ENCODE measurements at regions not wholly inside any gene's neighbourhood (a gene's known extent, or its start where the extent isn't known, plus 50 kb on each side); places are given as distances from the start of the nearest gene placed in this dataset.

DNA sequence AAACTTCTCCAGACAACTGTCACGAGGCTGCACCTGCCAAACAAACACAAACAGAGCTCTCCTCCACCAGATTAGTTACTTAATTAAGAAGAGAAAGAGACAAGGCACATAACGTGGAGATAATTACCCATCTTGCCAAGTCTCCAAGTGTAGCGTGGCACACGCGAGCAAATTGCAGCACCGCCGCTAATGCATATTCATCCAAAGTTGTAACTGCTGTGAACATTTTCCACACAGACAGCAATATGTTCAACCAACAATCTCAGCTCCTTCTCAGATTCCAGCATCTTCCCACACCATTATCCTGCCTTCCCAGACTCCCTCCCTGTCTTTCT lies 309.6 kb upstream of the TLE3 start:
- Histone ChIP-seq H3K36me3 (ENCODE audit: control insufficient read depth in 2 of 4, insufficient read depth in 4 of 4, low read length in 3 of 4) (no peaks in the 10 kb centered on the region), H3K79me2 (ENCODE audit: control insufficient read depth in 1 of 2, insufficient read depth in 2 of 2, low read length in 2 of 2) (no peaks in the 10 kb centered on the region), H4K91ac (replicated peaks; ENCODE audit: insufficient read length, low read length) (no peak overlapping the region), H3K18ac (ENCODE audit: extremely low read depth, low read length) (no peak overlapping the region), H3K9ac (replicated peaks in 1 of 4; ENCODE audit: extremely low read depth in 1 of 4, low read depth in 3 of 4, low read length in 3 of 4) (no peak overlapping the region), H3K23me2 (ENCODE audit: low read depth, low read length) (no peaks in the 10 kb centered on the region), H3K4ac (replicated peaks; ENCODE audit: insufficient read length, low read depth, low read length) (no peak overlapping the region), H3K23ac (ENCODE audit: insufficient read length) (no peak overlapping the region), H2AK5ac (ENCODE audit: low read depth, low read length) (no peak overlapping the region), H2AFZ (ENCODE audit: low read length) (no peak overlapping the region), H3K4me2 (ENCODE audit: insufficient read depth in 1 of 2, low read depth in 2 of 2, low read length in 2 of 2) (no peak overlapping the region), H3K9me3 (ENCODE audit: insufficient read depth in 2 of 2, low read depth in 1 of 2, low read length in 1 of 2) (peaks cover 6 to 18% of the 10 kb centered on the region in 2 experiments; a peak in 3 of 4 replicates), H3K4me3 (ENCODE audit: extremely low read depth in 1 of 4, insufficient read depth in 2 of 4, low read depth in 3 of 4, low read length in 4 of 4) (no peak overlapping the region), H2BK12ac (ENCODE audit: low read depth, low read length) (no peak overlapping the region; the same call in 1 of the 2 replicates), H2BK20ac (ENCODE audit: low read length) (0 out of 2 replicates have a peak overlapping the region, but pooled peaks have one; percentile 75), H2BK5ac (ENCODE audit: low read depth, low read length) (no peak overlapping the region), H3K4me1 (replicated peaks in 1 of 4; ENCODE audit: control insufficient read depth in 3 of 4, insufficient read depth in 4 of 4, low read length in 3 of 4) (peaks cover 0 to 9% (median 5%) of the 10 kb centered on the region in 4 experiments; a peak in 5 of 7 replicates), H3K79me1 (ENCODE audit: low read depth, low read length) (no peaks in the 10 kb centered on the region), H3K14ac (ENCODE audit: insufficient read length) (no peak overlapping the region), H2BK15ac (ENCODE audit: low read length) (no peak overlapping the region), H3K27ac (ENCODE audit: low read depth, low read length) (no peak overlapping the region; the same call in 1 of the 2 replicates), H3K56ac (replicated peaks; ENCODE audit: insufficient read length, low read depth, low read length) (no peak overlapping the region), H4K20me1 (replicated peaks in 1 of 2; ENCODE audit: control insufficient read depth in 1 of 2, insufficient read depth in 2 of 2, low read length in 2 of 2) (no peaks in the 10 kb centered on the region), H3K27me3 (replicated peaks in 1 of 4; ENCODE audit: control insufficient read depth in 3 of 4, extremely low read depth in 1 of 4, insufficient read depth in 3 of 4, low read length in 3 of 4) (no peaks in the 10 kb centered on the region), H4K5ac (ENCODE audit: insufficient read length, low read depth, low read length) (no peak overlapping the region), H4K8ac (ENCODE audit: extremely low read depth, insufficient read depth, low read length) (no peak overlapping the region), H2BK120ac (replicated peaks; ENCODE audit: low read depth, low read length) (no peak overlapping the region)
- CTCF ChIA-PET (ENCODE audit: partially characterized antibody) = interaction anchor here (0.8 to 1.6 kb wide), 5 partner anchors 11 to 52 kb away, joined by 3 to 4 read pairs (median 3); no protein-coding TSS in a partner anchor
- TF ChIP-seq TAF7 (optimal IDR thresholded peaks at IDR 0.05; ENCODE audit: borderline replicate concordance, low read depth, low read length) (no peak), PHF8 (conservative IDR thresholded peaks at IDR 0.05; ENCODE audit: low read depth, low read length) (no peak), TEAD4 (IDR thresholded peaks at IDR 0.05; ENCODE audit: low read depth, low read length) (no peak), RBBP5 (IDR thresholded peaks at IDR 0.05; ENCODE audit: borderline replicate concordance, low read depth, low read length) (no peak), GABPA (IDR thresholded peaks at IDR 0.05; ENCODE audit: borderline replicate concordance, insufficient read depth, low read length) (no peak)
- 89% methylated on average over 7 of the region's 7 CpGs; no CpG with 5 or more reads in 1 of the 2 experiments for WGBS, 2 experiments (ENCODE audit: extremely low coverage in 1 of 2, insufficient coverage in 1 of 2, insufficient read length in 1 of 2, insufficient replicate concordance in 2 of 2, low coverage in 1 of 2, low lambda C conversion rate in 2 of 2, missing lambda C conversion rate in 1 of 2)
- DNase-seq (ENCODE audit: low read depth in 1 of 2, low spot score in 2 of 2) (no peak), FAIRE-seq (no peak)
- POLR2A ChIA-PET (ENCODE audit: partially characterized antibody) = no interaction called here

All from H1 (cell line).